NT2/D1 (cell line): ENCODE measurements at regions not wholly inside any gene's neighbourhood (a gene's known extent, or its start where the extent isn't known, plus 50 kb on each side); places are given as distances from the start of the nearest gene placed in this dataset.
A peak's percentile ranks its signal among the peaks of the same experiment; 100 is the strongest.

ENCODE experiments used
- DNase-seq: peaks from one replicate; pipeline ENCODE4 v3.0.0-alpha.2; 2011; ENCODE audit warnings: low read depth, low spot score
- H3K27me3 ChIP-seq: 2 replicates; pipeline ENCODE4 v1.6.0; 2011; ENCODE audit warnings: mild to moderate bottlenecking; ENCODE audit not compliant: insufficient read length, insufficient read depth
- H3K36me3 ChIP-seq: 2 replicates; pipeline ENCODE4 v1.6.1; 2011; ENCODE audit warnings: mild to moderate bottlenecking, low read length, mixed read lengths; ENCODE audit not compliant: insufficient read depth, insufficient read length
- H3K4me1 ChIP-seq: 2 replicates; pipeline ENCODE4 v1.5.1; 2011; ENCODE audit not compliant: insufficient read depth, insufficient read length
- H3K4me3 ChIP-seq: 2 replicates; pipeline ENCODE4 v1.5.1; 2011; ENCODE audit warnings: low read depth; ENCODE audit not compliant: insufficient read length
- H3K9ac ChIP-seq: 2 replicates; pipeline ENCODE4 v1.6.0; 2011; ENCODE audit warnings: low read depth; ENCODE audit not compliant: insufficient read length
- H3K9me3 ChIP-seq: 2 replicates; pipeline ENCODE4 v1.5.1; 2011; ENCODE audit warnings: mild to moderate bottlenecking, low read length; ENCODE audit not compliant: insufficient read depth
- SUZ12 ChIP-seq: IDR thresholded peaks from 2 replicates; pipeline ENCODE4 v1.6.1; 2011; ENCODE audit not compliant: insufficient read length, insufficient read depth; ENCODE audit errors: extremely low read depth
- YY1 ChIP-seq: IDR thresholded peaks from 2 replicates; pipeline ENCODE4 v1.6.1; 2011; ENCODE audit not compliant: insufficient read length, insufficient read depth
- ZNF274 ChIP-seq: IDR thresholded peaks from 2 replicates; pipeline ENCODE4 v1.6.1; 2011; ENCODE audit warnings: mild to moderate bottlenecking, low read depth, low read length

- TF ChIP-seq YY1 (no peak), ZNF274 (no peak), SUZ12 (no peak)
- Histone ChIP-seq H3K36me3 (no peaks in the 10 kb centered on the region), H3K9ac (no peak overlapping the region), H3K4me1 (no peaks in the 10 kb centered on the region), H3K9me3 (no peaks in the 10 kb centered on the region), H3K27me3 (no peaks in the 10 kb centered on the region), H3K4me3 (no peak overlapping the region)
- DNase-seq = no peak
Measured at GRCh38 chr5:158022393-158022792, 163.4 kb upstream of the CLINT1 start.

- Histone ChIP-seq H3K27me3 (no peaks in the 10 kb centered on the region), H3K36me3 (no peaks in the 10 kb centered on the region), H3K4me1 (no peaks in the 10 kb centered on the region), H3K4me3 (no peak overlapping the region), H3K9me3 (no peaks in the 10 kb centered on the region), H3K9ac (no peak overlapping the region)
- no peak for DNase-seq
- no peak for TF ChIP-seq YY1
- TF ChIP-seq SUZ12 = no peak
- no peak for TF ChIP-seq ZNF274
Measured at GRCh38 chr5:158020555-158021418, 161.8 kb upstream of the CLINT1 start.

- TF ChIP-seq SUZ12 (no peak), YY1 (no peak), ZNF274 (no peak)
- no peaks in the 10 kb centered on the region for H3K36me3 ChIP-seq
- H3K9ac ChIP-seq = no peak overlapping the region
- no peak for DNase-seq
- H3K4me3 ChIP-seq = no peak overlapping the region
- no peaks in the 10 kb centered on the region for H3K27me3 ChIP-seq
- no peaks in the 10 kb centered on the region for H3K9me3 ChIP-seq
- no peaks in the 10 kb centered on the region for H3K4me1 ChIP-seq
Measured at GRCh38 chr5:158017469-158017868, 158.5 kb upstream of the CLINT1 start.

GRCh38 chr5:158014372-158014771 lies 155.4 kb upstream of the CLINT1 start:
- Histone ChIP-seq H3K9ac (no peak overlapping the region), H3K27me3 (no peaks in the 10 kb centered on the region), H3K36me3 (no peaks in the 10 kb centered on the region), H3K4me1 (no peaks in the 10 kb centered on the region), H3K4me3 (no peak overlapping the region), H3K9me3 (no peaks in the 10 kb centered on the region)
- DNase-seq = no peak
- TF ChIP-seq ZNF274 = no peak
- TF ChIP-seq YY1 = no peak
- TF ChIP-seq SUZ12 = no peak

- H3K4me3 ChIP-seq = no peak overlapping the region
- DNase-seq = peak; percentile 36
Measured at GRCh38 chr5:158013939-158014338, 155.0 kb upstream of the CLINT1 start.

GRCh38 chr5:158013303-158013702 lies 154.4 kb upstream of the CLINT1 start:
- TF ChIP-seq SUZ12 = no peak
- no peak for TF ChIP-seq YY1
- no peak for TF ChIP-seq ZNF274

More at GRCh38 chr5:158013939-158014338, 155.0 kb upstream of the CLINT1 start:
- TF ChIP-seq SUZ12 (no peak), ZNF274 (no peak), YY1 (no peak)
- Histone ChIP-seq H3K27me3 (no peaks in the 10 kb centered on the region), H3K9me3 (no peaks in the 10 kb centered on the region), H3K4me1 (no peaks in the 10 kb centered on the region), H3K36me3 (no peaks in the 10 kb centered on the region), H3K9ac (no peak overlapping the region)

GRCh38 chr5:158011422-158011821 lies 152.5 kb upstream of the CLINT1 start:
- Histone ChIP-seq H3K4me1 (no peaks in the 10 kb centered on the region), H3K4me3 (no peak overlapping the region), H3K36me3 (no peaks in the 10 kb centered on the region), H3K9ac (no peak overlapping the region), H3K9me3 (no peaks in the 10 kb centered on the region), H3K27me3 (no peaks in the 10 kb centered on the region)
- no peak for DNase-seq
- TF ChIP-seq SUZ12 (no peak), ZNF274 (no peak), YY1 (no peak)

More at GRCh38 chr5:158013303-158013702, 154.4 kb upstream of the CLINT1 start:
- no peak overlapping the region for H3K4me3 ChIP-seq
- no peaks in the 10 kb centered on the region for H3K27me3 ChIP-seq
- no peaks in the 10 kb centered on the region for H3K9me3 ChIP-seq
- peak; percentile 60 for DNase-seq
- H3K36me3 ChIP-seq = no peaks in the 10 kb centered on the region
- H3K4me1 ChIP-seq = no peaks in the 10 kb centered on the region
- no peak overlapping the region for H3K9ac ChIP-seq

GRCh38 chr5:158010831-158011230 lies 151.9 kb upstream of the CLINT1 start:
- no peak for DNase-seq
- H3K4me3 ChIP-seq = no peak overlapping the region
- TF ChIP-seq SUZ12 (no peak), YY1 (no peak), ZNF274 (no peak)
- no peaks in the 10 kb centered on the region for H3K4me1 ChIP-seq
- H3K9ac ChIP-seq = no peak overlapping the region
- H3K9me3 ChIP-seq = no peaks in the 10 kb centered on the region
- H3K36me3 ChIP-seq = no peaks in the 10 kb centered on the region
- H3K27me3 ChIP-seq = no peaks in the 10 kb centered on the region
